GM21529 (cell line): ENCODE measurements at regions not wholly inside any gene's neighbourhood (a gene's known extent, or its start where the extent isn't known, plus 50 kb on each side); places are given as distances from the start of the nearest gene placed in this dataset.
"Not testable (repeated sequence)": the region's sequence is repeated elsewhere in the genome, so short reads cannot be mapped to it uniquely, and the experiment has no call there.

ENCODE experiments used
- ATAC-seq: cut with Tn5 transposase; IDR thresholded peaks from one replicate; pipeline ENCODE4 v1.9.1; 2021; ENCODE audit not compliant: unreplicated experiment

DNA sequence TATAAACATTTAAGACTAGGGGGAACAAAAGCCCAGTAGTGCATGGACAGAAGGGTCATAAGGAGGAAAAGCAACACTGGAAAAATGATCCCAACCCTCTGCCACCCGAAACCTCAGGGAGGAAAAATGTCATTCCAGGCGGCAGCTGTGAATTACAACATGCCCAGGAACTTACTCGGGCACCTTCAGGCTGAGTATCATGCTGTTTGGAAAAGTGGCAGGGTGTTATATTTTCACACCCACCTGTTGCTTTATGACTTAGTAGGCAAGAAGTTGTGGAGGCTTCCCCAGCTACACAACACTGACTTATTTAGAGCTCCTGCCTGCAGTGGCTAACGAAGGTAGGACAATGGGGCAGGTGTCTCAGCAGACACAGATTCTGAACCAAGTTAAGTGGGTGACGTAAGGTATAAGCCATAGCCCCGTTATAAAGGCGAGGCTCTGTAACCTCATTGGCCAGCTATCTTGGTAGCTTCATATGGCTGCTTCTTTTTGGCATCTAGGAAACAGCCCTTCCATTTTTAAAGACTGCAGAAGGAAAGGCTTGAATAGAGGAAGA, 96.1 kb upstream of the IFNG-AS1 start:
- ATAC-seq: no peak

DNA sequence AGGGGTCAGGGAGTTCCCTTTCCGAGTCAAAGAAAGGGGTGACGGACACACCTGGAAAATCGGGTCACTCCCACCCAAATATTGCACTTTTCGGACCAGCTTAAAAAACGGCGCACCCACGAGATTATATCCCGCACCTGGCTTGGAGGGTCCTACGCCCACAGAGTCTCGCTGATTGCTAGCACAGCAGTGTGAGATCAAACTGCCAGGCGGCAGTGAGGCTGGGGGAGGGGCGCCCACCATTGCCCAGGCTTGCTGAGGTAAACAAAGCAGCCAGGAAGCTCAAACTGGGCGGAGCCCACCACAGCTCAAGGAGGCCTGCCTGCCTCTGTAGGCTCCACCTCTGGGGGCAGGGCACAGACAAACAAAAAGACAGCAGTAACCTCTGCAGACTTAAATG, 88.8 kb upstream of the IFNG-AS1 start:
- not testable (repeated sequence) for ATAC-seq

DNA sequence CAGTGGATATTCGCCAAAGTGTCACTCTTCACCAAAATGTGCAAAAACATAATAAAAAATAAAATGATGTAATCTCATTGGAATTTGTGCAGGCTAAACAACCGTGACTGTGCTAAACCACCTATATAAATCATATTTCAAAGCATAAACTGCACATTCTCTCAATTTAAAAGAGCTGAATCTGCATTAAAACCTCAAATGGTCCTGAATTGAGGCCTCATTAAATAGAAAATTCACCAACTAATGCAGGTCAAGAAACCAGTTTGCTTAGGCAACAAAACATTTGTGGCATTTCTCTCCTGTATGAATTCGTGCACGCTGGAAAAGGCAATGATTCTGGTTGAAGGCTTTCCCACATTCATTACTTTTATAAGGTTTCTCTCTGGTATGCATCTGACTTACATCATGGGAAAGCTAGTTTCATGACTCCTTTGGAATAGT, 80.1 kb upstream of the IFNG-AS1 start:
- no peak for ATAC-seq

DNA sequence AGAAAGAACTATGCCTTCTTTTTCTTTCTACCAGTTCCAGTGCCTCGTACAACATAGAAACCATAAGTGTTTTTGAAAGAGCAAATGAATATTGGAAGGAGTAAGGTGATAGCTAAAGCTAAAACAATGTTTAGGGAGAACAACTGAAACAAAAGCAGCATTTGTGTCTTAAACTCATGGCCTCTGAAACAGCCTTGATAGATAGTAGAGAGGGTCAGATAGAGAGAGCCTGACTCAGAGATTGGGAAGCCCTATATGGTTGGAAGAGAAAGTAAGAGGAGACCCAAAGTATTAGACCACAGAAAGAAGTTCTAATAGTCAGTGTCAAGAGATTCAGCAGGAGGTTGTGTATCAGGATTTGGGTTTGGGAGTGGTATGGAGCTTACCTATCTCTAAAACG, 79.6 kb upstream of the IFNG-AS1 start:
- no peak for ATAC-seq

DNA sequence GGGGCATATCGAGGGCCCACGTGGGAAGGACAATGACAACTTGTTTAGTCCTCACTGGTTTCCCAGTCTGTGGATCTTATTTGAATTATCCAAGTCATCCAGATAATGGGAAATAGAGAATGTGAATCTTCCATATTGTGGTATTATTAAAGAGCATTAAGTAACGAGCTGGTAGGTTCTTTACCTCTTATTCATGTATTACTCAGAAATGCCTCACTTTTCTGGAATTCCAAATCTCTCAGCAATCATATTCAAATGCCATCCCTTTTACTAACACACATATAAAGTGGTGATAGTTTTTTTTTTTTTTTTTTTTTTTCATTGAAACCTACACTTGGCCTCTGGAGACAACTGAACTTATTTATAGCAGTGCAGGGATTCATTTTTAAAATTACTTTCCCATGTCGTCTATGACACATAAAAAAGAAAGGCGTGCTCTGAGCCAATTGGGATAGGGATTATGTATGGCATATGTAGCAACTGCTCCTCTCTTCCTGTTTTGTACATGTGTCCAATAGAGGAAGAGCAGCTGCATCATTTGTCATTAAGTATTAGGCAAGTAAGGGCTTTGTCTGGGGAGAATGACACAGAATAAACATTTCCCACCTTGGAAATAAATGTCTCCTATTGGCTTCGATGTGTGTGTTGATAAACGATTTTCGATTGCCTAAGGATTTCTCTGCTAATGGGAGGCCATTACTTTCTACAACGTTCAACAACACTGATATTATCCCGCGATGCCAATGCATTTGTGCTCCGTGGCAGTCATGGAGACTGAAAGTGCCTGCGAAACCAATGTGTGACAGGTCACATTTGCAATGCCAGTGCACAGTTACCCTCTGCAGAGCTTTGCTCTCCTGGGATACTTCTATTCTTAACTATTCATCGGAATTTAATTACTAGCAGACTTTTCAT, 78.6 kb upstream of the IFNG-AS1 start:
- no peak for ATAC-seq

DNA sequence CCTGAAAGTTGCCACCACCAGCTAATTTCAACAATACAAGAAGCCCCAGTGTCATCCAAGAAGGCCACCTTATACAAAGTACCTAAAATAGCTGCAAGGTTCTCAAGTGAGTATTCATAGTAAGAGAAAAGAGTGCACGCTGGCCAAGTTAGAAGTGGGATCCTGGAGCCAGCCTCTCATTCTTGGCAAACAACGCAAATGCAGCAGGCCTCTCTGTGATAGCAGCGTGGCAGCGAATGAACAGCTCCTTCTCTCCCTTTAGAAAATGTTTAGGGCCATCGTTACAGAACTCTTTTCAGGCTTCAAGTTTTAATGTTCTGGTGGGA, 78.0 kb upstream of the IFNG-AS1 start:
- no peak for ATAC-seq

DNA sequence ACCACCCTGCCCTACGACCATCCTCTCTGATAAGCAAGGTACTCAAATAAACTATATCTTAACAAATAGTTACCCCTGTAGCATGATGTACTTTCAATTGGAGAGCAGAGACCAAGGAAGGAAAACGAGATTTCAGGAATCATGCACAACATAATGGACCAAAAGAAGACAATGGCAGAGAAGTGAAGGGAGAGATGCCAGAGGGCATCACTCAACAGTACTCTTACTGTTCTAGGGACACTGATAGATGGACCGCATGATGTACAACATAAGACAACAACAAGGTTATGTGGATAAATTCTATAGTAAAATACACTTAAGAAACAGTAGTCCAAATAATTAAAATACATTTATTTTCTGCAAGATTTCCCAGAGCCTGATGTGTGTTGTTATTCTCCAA, 77.5 kb upstream of the IFNG-AS1 start:
- ATAC-seq: no peak

DNA sequence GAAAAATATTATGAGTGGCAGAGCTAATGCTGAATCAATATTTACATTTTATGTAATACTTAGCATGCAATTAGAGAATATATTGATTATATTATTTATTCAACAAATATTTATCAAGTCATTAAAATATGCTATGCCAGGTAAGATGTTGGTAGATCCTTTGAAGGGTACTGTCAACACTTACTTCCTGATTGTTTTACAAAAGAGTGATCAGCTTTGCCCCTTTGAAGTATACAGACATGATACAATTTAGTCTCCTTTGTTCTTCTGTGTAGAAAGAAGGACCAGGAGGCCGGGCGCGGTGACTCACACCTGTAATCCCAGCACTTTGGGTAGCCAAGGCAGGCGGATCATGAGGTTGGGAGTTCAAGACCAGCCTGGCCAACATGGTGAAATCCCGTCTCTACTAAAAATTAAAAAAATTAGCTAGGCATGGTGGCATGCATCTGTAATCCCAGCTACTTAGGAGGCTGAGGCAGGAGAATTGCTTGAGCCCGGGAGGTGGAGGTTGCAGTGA, 73.9 kb upstream of the IFNG-AS1 start:
- no peak for ATAC-seq

DNA sequence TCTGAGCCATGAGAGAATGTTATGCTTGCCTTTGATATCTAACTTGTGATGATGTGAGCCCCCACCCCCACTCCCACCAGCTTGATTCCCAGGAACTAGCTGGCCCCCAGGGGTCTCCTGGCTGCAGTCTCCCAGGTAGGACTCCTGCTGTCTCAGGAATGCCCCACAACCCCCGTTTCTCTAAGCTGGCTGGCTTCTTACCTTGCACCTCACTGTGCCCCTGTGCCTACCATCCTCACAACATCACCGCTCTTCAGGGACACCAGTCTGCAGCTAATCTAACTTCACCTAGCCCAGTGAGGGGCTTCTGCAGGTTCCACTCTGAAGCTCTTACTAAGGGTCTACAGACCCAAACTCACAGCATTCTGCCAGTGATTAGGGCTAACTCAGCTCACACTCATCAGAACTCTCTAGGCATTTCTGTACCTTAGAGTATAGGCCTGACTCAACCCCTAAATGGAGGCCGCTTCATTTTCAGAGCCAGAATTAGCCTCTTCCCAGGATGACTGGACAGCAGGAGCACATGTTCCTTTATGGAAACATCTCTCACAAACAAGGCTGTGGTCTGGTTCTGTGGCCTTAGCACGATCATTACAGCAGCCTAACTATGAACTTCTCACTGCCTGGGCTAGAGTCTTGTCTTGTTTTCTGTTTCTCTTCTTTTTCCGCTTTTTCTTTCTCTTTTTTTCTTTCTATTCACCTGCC, 72.8 kb upstream of the IFNG-AS1 start:
- no peak for ATAC-seq

DNA sequence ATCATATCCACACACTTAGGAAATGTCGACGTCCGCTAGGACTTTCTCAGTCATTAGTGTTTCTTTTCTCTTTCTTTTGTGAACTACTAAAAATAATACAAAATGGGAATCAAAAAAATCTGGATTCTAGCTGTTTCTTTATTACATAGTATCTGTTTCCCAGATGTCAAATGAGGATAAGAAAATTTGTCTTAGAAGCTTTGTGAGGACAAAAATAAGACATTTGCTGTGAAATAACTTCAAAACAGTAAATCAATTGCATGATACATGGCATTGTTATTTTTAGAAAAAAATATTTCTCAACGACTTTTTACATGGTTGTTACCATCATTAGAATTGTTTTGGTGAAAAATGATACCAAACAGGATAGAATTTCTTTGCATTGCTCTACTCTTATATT, 71.4 kb upstream of the IFNG-AS1 start:
- no peak for ATAC-seq

DNA sequence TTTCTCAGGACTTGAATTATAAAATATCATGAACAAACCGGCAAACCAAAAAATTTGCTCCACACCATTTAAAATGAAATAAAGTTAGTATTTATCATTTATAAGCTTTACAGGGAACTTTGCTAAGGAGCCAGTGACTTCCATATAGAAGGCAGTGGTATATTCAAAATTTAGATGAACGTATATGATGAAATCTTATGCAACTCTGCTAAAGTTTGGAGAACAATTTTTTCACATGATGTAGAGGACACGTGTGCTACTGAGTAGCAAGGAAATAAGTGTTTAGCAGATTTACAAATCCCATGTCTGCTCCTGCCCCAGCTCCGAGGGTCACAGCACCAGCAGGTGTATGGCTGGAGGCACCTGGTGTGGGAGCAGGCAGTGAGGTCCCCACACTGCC, 70.8 kb upstream of the IFNG-AS1 start:
- ATAC-seq: no peak

DNA sequence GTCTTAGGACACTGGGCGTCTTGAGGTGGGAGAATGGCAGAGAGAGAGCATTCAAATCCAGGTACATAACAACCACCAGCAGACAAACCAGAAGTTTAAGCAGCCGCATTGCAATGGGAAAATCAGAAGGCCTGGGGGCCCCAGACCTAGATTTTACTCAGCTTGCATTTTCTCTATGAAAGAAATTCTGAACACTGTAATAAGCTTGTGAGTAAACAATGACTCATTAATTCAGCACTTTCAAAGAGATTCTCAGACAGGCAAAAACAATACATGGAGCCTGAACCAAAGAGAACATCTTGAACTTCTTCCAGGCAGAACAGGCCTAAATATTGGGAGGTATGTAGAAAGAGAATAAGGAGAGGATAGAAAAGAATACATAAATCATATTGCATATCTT, 69.8 kb upstream of the IFNG-AS1 start:
- ATAC-seq: no peak

DNA sequence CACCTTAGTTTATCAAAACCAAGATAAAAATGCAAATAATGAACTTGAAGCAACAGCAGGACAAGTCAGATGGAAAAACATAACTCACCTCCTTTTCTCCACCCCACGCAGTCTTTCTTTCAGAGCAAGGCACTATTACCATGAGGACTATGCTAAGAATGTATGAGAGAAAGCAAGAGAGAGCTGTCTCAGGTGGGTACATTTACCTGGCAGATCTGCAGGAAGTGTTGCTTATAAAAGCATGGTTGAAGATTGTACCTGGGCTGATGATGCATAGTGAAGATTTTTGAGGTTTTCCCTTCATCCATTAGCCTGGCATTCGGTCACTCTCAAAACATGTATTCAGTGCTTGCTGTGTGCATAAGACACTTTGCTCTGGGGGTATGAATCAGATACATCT, 68.8 kb upstream of the IFNG-AS1 start:
- ATAC-seq: no peak

DNA sequence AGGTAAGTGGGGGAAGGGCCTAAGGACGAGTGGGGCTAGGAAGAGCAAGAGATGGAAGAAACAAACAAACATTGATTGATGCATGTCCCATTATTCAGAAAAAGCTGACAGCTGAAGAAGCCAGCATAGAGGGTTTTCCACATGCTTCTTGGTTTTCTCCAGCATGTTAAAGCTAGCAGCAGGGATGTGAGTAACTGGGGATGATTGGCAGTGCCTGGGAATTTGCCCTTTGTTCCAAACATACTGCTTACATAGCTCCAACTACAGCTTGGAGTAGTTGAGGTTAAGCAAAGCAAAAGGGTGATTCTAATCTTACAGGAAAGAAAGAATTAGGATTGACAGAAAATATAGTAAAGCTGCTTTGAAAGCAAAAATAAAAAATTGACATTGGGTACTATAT, 68.0 kb upstream of the IFNG-AS1 start:
- ATAC-seq: no peak

DNA sequence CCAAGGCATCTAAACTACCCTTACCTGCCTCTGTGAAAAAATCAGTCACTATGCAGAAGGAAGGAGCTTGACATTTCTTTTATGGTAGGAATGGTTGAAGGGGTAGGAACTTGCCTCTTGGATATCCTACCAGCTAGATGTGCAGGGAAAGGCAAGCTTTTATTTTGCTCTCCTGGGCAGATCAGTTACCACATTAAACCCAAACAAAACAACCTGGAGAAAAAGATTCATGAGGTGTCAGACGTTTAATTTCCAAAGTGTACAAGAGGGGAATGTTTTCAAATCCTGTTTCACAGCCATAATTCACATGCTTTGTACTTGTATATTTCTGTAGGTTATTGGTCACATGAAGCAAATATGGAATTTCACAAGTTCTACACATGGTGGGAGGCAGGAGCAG, 67.0 kb upstream of the IFNG-AS1 start:
- ATAC-seq: no peak

DNA sequence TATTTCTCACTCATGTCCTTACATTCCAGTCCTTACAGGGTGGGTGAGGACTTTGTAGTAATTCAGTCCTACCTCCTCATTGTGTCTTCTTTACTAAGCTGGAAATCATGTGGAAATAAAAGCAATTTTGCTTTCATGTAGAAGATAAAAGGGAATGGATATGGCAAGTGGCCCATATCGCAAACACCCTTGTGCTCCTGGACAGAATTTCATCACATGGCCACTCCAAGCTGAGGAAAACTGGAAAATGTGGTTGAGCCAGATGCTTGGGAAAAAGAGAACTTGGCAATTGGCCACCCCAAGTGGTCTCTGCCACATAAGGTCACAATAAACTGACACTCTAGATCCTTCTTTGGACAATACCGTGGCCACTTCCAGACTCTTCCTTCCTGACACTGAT, 64.2 kb upstream of the IFNG-AS1 start:
- no peak for ATAC-seq

DNA sequence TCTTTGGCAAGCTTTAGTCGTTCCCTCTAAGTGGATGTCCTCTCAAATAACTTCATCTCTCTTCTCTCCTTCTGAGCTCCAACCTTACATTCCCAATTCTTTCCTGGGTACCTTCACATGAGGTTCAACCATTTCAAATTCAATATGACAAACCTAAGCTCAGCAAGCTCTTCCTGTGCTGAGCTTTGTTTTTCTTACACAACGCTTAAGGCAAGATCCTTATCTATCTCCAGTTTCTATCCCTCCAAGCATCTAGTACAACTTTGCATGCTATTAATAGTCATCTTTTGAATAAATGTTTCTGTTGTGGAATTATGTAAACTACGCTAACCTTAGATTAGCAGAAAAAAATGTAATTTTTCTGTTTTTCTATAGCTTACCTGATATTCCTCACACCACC, 63.7 kb upstream of the IFNG-AS1 start:
- ATAC-seq: no peak

DNA sequence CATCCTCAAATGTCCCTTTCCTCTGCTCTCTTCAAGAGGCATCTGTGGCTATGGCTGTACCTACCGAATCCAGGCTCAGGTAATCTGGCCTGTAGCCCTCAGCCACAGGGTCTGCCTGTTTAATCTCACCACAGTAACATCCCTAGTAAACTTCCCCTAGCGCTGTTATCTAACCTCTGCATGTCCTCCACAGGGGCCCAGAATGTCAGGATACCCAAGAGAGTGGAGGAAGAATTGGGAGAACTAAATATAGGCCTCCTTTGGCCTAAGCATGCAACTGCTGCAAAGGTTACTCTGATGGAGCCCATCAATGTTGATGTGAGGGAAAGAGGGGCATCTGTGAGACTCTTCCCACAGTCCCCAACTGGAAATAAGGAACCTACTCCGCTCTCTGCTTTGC, 63.2 kb upstream of the IFNG-AS1 start:
- ATAC-seq: no peak

DNA sequence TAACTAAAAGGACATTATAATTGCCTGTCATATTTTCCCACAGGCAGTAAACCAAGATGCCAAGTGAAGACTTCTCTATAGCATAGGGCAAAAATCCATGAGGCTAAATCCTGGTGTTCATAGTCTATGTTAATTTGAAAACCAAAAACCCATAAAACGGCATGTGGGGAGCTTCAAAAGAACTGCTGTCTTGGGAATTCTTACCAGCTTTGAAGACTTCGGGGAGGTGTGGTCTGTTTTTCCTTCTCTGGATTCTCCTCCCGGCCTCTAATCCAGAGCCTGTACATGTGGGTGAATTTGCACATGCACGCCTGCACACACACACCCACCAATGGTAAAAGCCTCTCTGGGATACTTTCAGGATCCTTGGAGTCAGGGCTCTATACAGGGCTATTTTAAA, 61.9 kb upstream of the IFNG-AS1 start:
- ATAC-seq: no peak

DNA sequence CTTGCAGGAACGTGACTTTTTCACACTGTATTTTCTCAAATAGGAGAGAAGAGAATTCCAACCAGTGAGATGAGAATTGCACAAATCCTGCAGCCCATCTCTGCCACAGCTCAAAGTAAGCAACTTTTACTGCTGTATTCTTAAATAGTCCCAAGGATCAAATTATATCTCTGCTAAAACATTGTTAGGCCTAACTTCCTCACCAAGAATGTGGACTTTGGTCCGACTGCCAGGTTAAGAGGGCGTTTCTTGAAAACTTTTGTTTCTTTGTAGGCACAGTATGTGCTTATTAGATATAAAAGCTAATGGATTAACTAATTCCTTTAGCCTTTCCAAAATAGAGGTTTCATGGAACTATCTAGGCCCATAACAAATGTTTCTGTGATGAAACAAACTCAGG, 61.4 kb upstream of the IFNG-AS1 start:
- no peak for ATAC-seq

DNA sequence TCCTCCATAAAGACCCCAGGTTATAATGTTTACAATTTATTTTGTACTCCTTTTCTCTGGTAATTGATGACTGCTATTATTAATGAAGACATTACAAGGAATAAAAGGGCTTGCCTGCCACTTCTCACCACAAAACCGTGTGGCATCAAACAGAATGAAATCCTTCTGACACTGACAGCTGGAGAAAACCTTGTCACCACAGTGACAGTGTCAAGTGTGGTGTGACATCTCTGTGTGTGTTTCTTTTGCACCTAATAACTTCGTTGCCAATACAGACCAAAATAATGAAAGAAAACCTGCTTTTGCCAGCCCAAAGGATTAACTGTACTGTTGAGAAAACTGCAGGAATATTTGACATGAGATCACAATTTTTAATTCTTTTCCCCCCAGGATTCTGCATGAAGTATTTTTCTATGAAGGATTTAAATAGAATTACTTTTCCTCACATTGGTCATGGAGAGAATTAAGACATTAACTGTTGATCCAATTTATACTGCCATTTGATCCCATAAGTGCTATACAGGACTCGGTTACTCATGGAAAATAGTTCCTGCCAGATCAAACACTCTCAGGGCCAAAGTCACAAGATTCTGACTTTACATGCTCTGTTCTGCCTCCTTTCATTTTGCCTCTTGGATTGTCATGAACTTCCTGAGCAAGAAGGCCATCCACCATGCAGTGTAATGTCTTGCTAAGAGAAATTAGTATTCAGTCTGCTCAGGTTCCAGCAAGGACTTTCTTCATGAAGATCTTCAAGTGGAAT, 60.4 kb upstream of the IFNG-AS1 start:
- ATAC-seq: no peak
